DMS53 treated with DMSO at 0.1 percent for 48 hours (cell line): ENCODE measurements at regions not wholly inside any gene's neighbourhood (a gene's known extent, or its start where the extent isn't known, plus 50 kb on each side); places are given as distances from the start of the nearest gene placed in this dataset.
"Not testable (repeated sequence)": the region's sequence is repeated elsewhere in the genome, so short reads cannot be mapped to it uniquely, and the experiment has no call there.

ENCODE experiments used
- DNase-seq: peaks from one replicate; lab custom pipeline; 2025; ENCODE audit not compliant: unreplicated experiment; lab: John Stamatoyannopoulos, UW

- DNase-seq, result no peak
Measured at GRCh38 chr12:88856201-88856600, 275.9 kb upstream of the KITLG start.

- no peak for DNase-seq
Measured at GRCh38 chr12:88855301-88855700, 275.0 kb upstream of the KITLG start.

GRCh38 chr12:88854260-88854659 is 274.0 kb upstream of the KITLG start:
- DNase-seq, result peak; percentile 34

GRCh38 chr12:88847246-88847645 is 267.0 kb upstream of the KITLG start:
- peak; percentile 26 for DNase-seq

GRCh38 chr12:88844426-88844825 is 264.2 kb upstream of the KITLG start:
- no peak for DNase-seq

GRCh38 chr12:88842314-88842713 is 262.0 kb upstream of the KITLG start:
- no peak for DNase-seq

GRCh38 chr12:88839486-88839885 is 259.2 kb upstream of the KITLG start:
- no peak for DNase-seq

GRCh38 chr12:88836156-88836555 is 255.9 kb upstream of the KITLG start:
- no peak for DNase-seq

GRCh38 chr12:88834226-88834625 is 254.0 kb upstream of the KITLG start:
- DNase-seq, result no peak

- no peak for DNase-seq
Measured at GRCh38 chr12:88833641-88834116, 253.4 kb upstream of the KITLG start.

- DNase-seq, result not testable (repeated sequence)
Measured at GRCh38 chr12:88828537-88828936, 248.3 kb upstream of the KITLG start.

- DNase-seq, result no peak
Measured at GRCh38 chr12:88820012-88820411, 239.7 kb upstream of the KITLG start.

GRCh38 chr12:88816201-88816600 is 235.9 kb upstream of the KITLG start:
- DNase-seq, result peak; percentile 36

- no peak for DNase-seq
Measured at GRCh38 chr12:88814779-88815178, 234.5 kb upstream of the KITLG start.

GRCh38 chr12:88812610-88813009 is 232.3 kb upstream of the KITLG start:
- no peak for DNase-seq

- no peak for DNase-seq
Measured at GRCh38 chr12:88810806-88811205, 230.5 kb upstream of the KITLG start.

- DNase-seq, result not testable (repeated sequence)
Measured at GRCh38 chr12:88809841-88810240, 229.6 kb upstream of the KITLG start.

GRCh38 chr12:88805692-88806091 is 225.4 kb upstream of the KITLG start:
- DNase-seq, result no peak

GRCh38 chr12:88805286-88805685 is 225.0 kb upstream of the KITLG start:
- DNase-seq, result no peak

GRCh38 chr12:88802096-88802706 is 221.9 kb upstream of the KITLG start:
- no peak for DNase-seq

GRCh38 chr12:88801227-88802095 is 221.2 kb upstream of the KITLG start:
- DNase-seq, result no peak

- no peak for DNase-seq
Measured at GRCh38 chr12:88793096-88793495, 212.8 kb upstream of the KITLG start.
